ENCODE measurements at regions not wholly inside any gene's neighbourhood (a gene's known extent, or its start where the extent isn't known, plus 50 kb on each side); places are given as distances from the start of the nearest gene placed in this dataset.

DNA sequence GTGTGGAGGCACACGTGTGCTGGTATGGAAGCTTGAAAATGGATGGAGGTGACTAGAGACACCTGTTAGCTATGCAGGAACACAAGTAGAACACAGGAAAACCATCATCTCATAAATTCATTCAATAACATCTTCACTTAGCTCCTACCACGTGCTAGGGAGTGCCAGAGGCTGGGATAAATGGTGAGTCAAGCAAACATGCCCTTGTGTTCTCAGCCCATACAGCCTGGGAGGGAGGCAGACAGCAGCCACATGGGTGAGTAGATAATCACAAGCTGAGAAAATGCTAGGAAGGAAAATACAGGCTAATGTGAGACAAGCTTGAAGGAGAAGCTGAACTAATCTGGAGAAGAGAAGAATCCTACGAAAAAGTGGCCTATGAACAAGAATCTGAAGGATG, 468.0 kb upstream of the ZMIZ1 start:
- TF ChIP-seq, protein P1, sequence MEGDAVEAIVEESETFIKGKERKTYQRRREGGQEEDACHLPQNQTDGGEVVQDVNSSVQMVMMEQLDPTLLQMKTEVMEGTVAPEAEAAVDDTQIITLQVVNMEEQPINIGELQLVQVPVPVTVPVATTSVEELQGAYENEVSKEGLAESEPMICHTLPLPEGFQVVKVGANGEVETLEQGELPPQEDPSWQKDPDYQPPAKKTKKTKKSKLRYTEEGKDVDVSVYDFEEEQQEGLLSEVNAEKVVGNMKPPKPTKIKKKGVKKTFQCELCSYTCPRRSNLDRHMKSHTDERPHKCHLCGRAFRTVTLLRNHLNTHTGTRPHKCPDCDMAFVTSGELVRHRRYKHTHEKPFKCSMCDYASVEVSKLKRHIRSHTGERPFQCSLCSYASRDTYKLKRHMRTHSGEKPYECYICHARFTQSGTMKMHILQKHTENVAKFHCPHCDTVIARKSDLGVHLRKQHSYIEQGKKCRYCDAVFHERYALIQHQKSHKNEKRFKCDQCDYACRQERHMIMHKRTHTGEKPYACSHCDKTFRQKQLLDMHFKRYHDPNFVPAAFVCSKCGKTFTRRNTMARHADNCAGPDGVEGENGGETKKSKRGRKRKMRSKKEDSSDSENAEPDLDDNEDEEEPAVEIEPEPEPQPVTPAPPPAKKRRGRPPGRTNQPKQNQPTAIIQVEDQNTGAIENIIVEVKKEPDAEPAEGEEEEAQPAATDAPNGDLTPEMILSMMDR (conservative IDR thresholded peaks at IDR 0.05; ENCODE audit: low read length), result no peak
- TF ChIP-seq EZH2phosphoT487 (IDR thresholded peaks at IDR 0.05; ENCODE audit: borderline replicate concordance, low read depth, low read length), result no peak

Data from OCI-LY7 (cell line).